ENCODE measurements at regions not wholly inside any gene's neighbourhood (a gene's known extent, or its start where the extent isn't known, plus 50 kb on each side); places are given as distances from the start of the nearest gene placed in this dataset.

GRCh38 chr5:32842813-32843530 lies 131.9 kb downstream of the NPR3 start:
- TF ChIP-seq, protein P1, sequence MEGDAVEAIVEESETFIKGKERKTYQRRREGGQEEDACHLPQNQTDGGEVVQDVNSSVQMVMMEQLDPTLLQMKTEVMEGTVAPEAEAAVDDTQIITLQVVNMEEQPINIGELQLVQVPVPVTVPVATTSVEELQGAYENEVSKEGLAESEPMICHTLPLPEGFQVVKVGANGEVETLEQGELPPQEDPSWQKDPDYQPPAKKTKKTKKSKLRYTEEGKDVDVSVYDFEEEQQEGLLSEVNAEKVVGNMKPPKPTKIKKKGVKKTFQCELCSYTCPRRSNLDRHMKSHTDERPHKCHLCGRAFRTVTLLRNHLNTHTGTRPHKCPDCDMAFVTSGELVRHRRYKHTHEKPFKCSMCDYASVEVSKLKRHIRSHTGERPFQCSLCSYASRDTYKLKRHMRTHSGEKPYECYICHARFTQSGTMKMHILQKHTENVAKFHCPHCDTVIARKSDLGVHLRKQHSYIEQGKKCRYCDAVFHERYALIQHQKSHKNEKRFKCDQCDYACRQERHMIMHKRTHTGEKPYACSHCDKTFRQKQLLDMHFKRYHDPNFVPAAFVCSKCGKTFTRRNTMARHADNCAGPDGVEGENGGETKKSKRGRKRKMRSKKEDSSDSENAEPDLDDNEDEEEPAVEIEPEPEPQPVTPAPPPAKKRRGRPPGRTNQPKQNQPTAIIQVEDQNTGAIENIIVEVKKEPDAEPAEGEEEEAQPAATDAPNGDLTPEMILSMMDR (IDR thresholded peaks at IDR 0.05), result no peak

DNA sequence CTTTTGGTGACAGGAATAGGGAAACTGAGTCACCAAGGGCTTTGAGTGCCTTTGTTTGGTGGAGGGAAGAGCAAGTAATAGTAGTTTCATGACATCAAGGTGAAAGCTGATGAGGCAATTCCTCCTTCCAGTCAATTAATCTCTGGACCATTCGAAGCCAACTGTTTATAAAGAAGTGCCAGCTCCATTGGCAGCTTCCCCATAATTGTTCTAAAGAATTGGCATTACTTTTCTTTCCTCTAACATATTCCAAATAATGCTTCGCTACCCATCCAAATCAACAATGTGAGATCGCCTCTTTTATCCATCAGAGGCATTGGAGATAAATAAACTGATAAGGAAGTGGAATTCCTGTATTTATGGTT lies 132.4 kb downstream of the NPR3 start:
- TF ChIP-seq, protein P1 (IDR thresholded peaks at IDR 0.05), result no peak

GRCh38 chr5:32845171-32845570 lies 134.1 kb downstream of the NPR3 start:
- TF ChIP-seq, protein P1 (IDR thresholded peaks at IDR 0.05), result no peak

DNA sequence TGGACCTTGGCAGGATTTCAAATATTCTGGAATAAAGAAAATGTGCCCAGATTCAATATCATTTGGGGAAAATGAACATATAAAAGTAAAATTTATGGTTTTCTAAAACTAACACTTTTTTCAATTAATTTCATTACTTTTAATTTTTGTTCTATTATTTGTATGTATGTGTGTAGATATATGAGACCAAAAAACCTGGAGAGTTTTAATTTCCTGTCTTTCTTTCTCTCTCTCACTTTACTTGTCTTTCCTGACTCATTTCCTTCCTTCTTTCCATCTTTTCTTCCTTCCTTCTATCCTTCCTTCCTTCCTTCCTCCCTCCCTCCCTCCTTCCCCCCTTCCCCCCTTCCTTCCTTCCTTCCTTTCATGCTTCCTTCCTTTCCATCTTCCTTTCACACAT lies 137.0 kb downstream of the NPR3 start:
- TF ChIP-seq, protein P1 (IDR thresholded peaks at IDR 0.05), result no peak

GRCh38 chr5:32848681-32849080 lies 137.6 kb downstream of the NPR3 start:
- TF ChIP-seq, protein P1 (IDR thresholded peaks at IDR 0.05), result no peak

- TF ChIP-seq, protein P1 (IDR thresholded peaks at IDR 0.05), result no peak
These were observed 139.8 kb downstream of the NPR3 start for GRCh38 chr5:32850817-32851496.

- TF ChIP-seq, protein P1 (IDR thresholded peaks at IDR 0.05), result no peak
These were observed 140.5 kb downstream of the NPR3 start for GRCh38 chr5:32851559-32852173.
